ENCODE measurements at regions not wholly inside any gene's neighbourhood (a gene's known extent, or its start where the extent isn't known, plus 50 kb on each side); places are given as distances from the start of the nearest gene placed in this dataset.

- H3K9me3 Mint-ChIP-seq (ENCODE audit: unreplicated experiment), result no peaks in the 10 kb centered on the region
- no peaks in the 10 kb centered on the region for H3K36me3 Mint-ChIP-seq (ENCODE audit: unreplicated experiment)
- DNase-seq (ENCODE audit: extremely low spot score, unreplicated experiment), result no peak
- TF ChIP-seq CTCF (IDR thresholded peaks at IDR 0.05), result no peak
- H3K4me1 Mint-ChIP-seq (ENCODE audit: unreplicated experiment), result peaks cover 17% of the 10 kb centered on the region
- H3K4me3 Mint-ChIP-seq (ENCODE audit: unreplicated experiment), result no peak overlapping the region
- H3K27me3 Mint-ChIP-seq (ENCODE audit: unreplicated experiment), result no peaks in the 10 kb centered on the region
- H3K27ac Mint-ChIP-seq (ENCODE audit: unreplicated experiment), result peak overlapping the region; percentile 9
Observed at GRCh38 chrX:103440621-103441020, 64.3 kb downstream of the BEX3 start.

GRCh38 chrX:103441878-103442535, 65.7 kb downstream of the BEX3 start:
- TF ChIP-seq CTCF (IDR thresholded peaks at IDR 0.05), result no peak
- H3K4me1 Mint-ChIP-seq (ENCODE audit: unreplicated experiment), result peaks cover 21% of the 10 kb centered on the region
- no peak for DNase-seq (ENCODE audit: extremely low spot score, unreplicated experiment)
- no peaks in the 10 kb centered on the region for H3K27me3 Mint-ChIP-seq (ENCODE audit: unreplicated experiment)
- H3K4me3 Mint-ChIP-seq (ENCODE audit: unreplicated experiment), result no peak overlapping the region
- peak overlapping the region; percentile 80 for H3K27ac Mint-ChIP-seq (ENCODE audit: unreplicated experiment)
- H3K36me3 Mint-ChIP-seq (ENCODE audit: unreplicated experiment), result no peaks in the 10 kb centered on the region
- H3K9me3 Mint-ChIP-seq (ENCODE audit: unreplicated experiment), result no peaks in the 10 kb centered on the region

- Mint-ChIP-seq H3K27me3 (ENCODE audit: unreplicated experiment) (no peaks in the 10 kb centered on the region), H3K4me3 (ENCODE audit: unreplicated experiment) (no peak overlapping the region), H3K27ac (ENCODE audit: unreplicated experiment) (peak overlapping the region; percentile 80), H3K4me1 (ENCODE audit: unreplicated experiment) (peaks cover 21% of the 10 kb centered on the region), H3K9me3 (ENCODE audit: unreplicated experiment) (peaks cover 1% of the 10 kb centered on the region), H3K36me3 (ENCODE audit: unreplicated experiment) (no peaks in the 10 kb centered on the region)
- TF ChIP-seq CTCF (IDR thresholded peaks at IDR 0.05), result no peak
- no peak for DNase-seq (ENCODE audit: extremely low spot score, unreplicated experiment)
Observed at GRCh38 chrX:103442536-103442901, 66.2 kb downstream of the BEX3 start.

GRCh38 chrX:103446665-103447302, 70.4 kb downstream of the BEX3 start:
- H3K4me3 Mint-ChIP-seq (ENCODE audit: unreplicated experiment), result no peak overlapping the region
- H3K36me3 Mint-ChIP-seq (ENCODE audit: unreplicated experiment), result no peaks in the 10 kb centered on the region
- peaks cover 17% of the 10 kb centered on the region for H3K4me1 Mint-ChIP-seq (ENCODE audit: unreplicated experiment)
- peak overlapping the region; percentile 31 for H3K27ac Mint-ChIP-seq (ENCODE audit: unreplicated experiment)
- peaks cover 16% of the 10 kb centered on the region for H3K9me3 Mint-ChIP-seq (ENCODE audit: unreplicated experiment)
- no peak for DNase-seq (ENCODE audit: extremely low spot score, unreplicated experiment)
- no peak for TF ChIP-seq CTCF (IDR thresholded peaks at IDR 0.05)
- H3K27me3 Mint-ChIP-seq (ENCODE audit: unreplicated experiment), result no peaks in the 10 kb centered on the region
